ENCODE measurements at regions not wholly inside any gene's neighbourhood (a gene's known extent, or its start where the extent isn't known, plus 50 kb on each side); places are given as distances from the start of the nearest gene placed in this dataset.

DNA sequence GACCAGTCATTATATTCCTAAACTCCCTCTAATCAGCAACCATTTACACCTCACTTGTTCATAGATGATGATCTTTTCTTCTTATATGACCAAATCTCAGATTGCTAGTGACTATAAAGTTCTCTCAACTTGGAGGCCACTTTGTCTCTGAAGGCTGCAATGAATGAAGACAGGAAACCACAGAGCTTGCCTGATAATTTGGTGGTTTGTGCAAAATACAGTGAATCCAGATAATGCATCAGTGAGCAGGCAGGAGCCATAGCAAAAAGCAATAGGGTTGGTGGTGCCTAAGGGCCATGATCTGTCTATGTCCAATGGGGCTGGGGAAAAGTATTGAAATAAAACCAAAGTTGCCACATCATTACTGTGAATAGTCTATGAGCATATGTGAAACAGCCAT lies 123.8 kb upstream of the LRFN5 start:
- TF ChIP-seq, protein P1, sequence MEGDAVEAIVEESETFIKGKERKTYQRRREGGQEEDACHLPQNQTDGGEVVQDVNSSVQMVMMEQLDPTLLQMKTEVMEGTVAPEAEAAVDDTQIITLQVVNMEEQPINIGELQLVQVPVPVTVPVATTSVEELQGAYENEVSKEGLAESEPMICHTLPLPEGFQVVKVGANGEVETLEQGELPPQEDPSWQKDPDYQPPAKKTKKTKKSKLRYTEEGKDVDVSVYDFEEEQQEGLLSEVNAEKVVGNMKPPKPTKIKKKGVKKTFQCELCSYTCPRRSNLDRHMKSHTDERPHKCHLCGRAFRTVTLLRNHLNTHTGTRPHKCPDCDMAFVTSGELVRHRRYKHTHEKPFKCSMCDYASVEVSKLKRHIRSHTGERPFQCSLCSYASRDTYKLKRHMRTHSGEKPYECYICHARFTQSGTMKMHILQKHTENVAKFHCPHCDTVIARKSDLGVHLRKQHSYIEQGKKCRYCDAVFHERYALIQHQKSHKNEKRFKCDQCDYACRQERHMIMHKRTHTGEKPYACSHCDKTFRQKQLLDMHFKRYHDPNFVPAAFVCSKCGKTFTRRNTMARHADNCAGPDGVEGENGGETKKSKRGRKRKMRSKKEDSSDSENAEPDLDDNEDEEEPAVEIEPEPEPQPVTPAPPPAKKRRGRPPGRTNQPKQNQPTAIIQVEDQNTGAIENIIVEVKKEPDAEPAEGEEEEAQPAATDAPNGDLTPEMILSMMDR (IDR thresholded peaks at IDR 0.05 in 8 of 11, conservative IDR thresholded peaks at IDR 0.05 in 3 of 11): no peak
- no peak for TF ChIP-seq POLR2A (IDR thresholded peaks at IDR 0.05)
